GM18907 (cell line): ENCODE measurements at regions not wholly inside any gene's neighbourhood (a gene's known extent, or its start where the extent isn't known, plus 50 kb on each side); places are given as distances from the start of the nearest gene placed in this dataset.

ENCODE experiments used
- ATAC-seq: cut with Tn5 transposase; IDR thresholded peaks from one replicate; pipeline ENCODE4 v1.9.1; 2021; ENCODE audit warnings: mild to moderate bottlenecking, moderate library complexity; ENCODE audit not compliant: unreplicated experiment

DNA sequence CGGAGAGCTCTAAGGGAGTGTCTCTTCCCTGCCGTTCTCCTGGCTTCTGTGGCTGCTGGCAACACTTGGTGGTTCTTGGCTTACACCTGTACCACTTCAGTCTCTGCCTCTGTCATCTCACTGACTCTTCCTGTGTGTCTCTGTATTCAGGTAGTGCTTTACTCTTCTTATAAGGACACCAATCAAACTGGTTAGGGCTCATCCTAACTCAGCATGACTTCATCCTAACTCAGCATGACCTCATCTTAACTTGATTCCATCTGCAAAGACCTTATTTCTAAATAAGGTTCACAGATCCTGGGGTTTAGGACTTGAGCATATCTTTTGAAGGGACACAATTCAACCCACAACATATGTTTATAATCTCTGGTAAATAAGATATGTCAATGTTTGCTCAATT, 51.6 kb upstream of the DSEL start:
- ATAC-seq = no peak
